Breast epithelium (tissue), 3 donors: ENCODE measurements at regions not wholly inside any gene's neighbourhood (a gene's known extent, or its start where the extent isn't known, plus 50 kb on each side); places are given as distances from the start of the nearest gene placed in this dataset.

Source experiments
- POLR2A ChIP-seq: fragments of 450-650 bp; IDR thresholded peaks from one replicate; pipeline ENCODE4 v1.6.1; 2016; ENCODE audit warnings: antibody characterized with exemption, mild to moderate bottlenecking, moderate library complexity
- POLR2AphosphoS5 ChIP-seq, 3 donors: sonication (generic); formaldehyde crosslinking; IDR thresholded peaks; one replicate each; pipeline ENCODE4 v1.6.1; 2017; ENCODE audit warnings: antibody characterized with exemption in 3 of 3
- TF ChIP-seq, protein P1 (sequence below), 3 donors: fragments of 450-650 bp; IDR thresholded peaks; one replicate each; pipeline ENCODE4 v1.5.1; 2016 to 2017; ENCODE audit warnings: antibody characterized with exemption in 3 of 3, mild to moderate bottlenecking in 3 of 3, moderate library complexity in 3 of 3

DNA sequence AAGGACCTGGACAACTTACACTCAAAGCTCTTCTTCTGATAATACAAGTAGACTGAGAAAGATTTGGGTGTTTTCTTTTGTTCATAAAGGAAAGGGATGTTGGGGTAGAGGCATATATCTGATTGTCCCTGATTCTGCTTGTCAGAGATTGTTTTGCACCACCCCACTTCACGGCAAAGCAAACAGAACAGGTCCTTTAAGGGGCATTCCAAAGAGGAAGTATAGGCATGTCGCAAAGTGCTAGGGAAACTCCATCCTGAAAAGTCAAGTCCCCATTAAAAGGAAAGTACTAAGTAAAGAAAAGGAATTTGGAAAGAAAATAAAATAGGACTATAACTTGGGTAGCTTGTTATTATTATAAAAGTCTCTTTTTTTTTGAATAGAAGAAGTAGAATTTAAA is 233.0 kb downstream of the DNAJB9 start:
- TF ChIP-seq POLR2AphosphoS5 (IDR thresholded peaks at IDR 0.05) (no peak), POLR2A (no peak)
- TF ChIP-seq, protein P1, sequence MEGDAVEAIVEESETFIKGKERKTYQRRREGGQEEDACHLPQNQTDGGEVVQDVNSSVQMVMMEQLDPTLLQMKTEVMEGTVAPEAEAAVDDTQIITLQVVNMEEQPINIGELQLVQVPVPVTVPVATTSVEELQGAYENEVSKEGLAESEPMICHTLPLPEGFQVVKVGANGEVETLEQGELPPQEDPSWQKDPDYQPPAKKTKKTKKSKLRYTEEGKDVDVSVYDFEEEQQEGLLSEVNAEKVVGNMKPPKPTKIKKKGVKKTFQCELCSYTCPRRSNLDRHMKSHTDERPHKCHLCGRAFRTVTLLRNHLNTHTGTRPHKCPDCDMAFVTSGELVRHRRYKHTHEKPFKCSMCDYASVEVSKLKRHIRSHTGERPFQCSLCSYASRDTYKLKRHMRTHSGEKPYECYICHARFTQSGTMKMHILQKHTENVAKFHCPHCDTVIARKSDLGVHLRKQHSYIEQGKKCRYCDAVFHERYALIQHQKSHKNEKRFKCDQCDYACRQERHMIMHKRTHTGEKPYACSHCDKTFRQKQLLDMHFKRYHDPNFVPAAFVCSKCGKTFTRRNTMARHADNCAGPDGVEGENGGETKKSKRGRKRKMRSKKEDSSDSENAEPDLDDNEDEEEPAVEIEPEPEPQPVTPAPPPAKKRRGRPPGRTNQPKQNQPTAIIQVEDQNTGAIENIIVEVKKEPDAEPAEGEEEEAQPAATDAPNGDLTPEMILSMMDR (IDR thresholded peaks at IDR 0.05): no peak
